Activated B cell treated with CpG ODN at 0.5 μM for 24 hours (primary cell): ENCODE measurements at regions not wholly inside any gene's neighbourhood (a gene's known extent, or its start where the extent isn't known, plus 50 kb on each side); places are given as distances from the start of the nearest gene placed in this dataset.

Source experiments
- ATAC-seq: fragments of 200-7000 bp; cut with Tn5 transposase; one replicate; pipeline ENCODE4 v1.10.0; 2021; ENCODE audit warnings: low read depth, mild to moderate bottlenecking, moderate library complexity
- CTCF ChIA-PET: fragments of 350-600 bp; sonication (Branson Sonifier 250); formaldehyde crosslinking; loops from one replicate; lab custom pipeline; 2021; ENCODE audit warnings: antibody characterized with exemption; lab: Charles Lee
- POLR2A ChIA-PET: fragments of 350-600 bp; sonication (Branson Sonifier 250); formaldehyde crosslinking; loops from one replicate; lab custom pipeline; 2021; ENCODE audit warnings: antibody characterized with exemption; lab: Charles Lee
- DNase-seq: peaks from one replicate; pipeline ENCODE4 v3.0.0; 2022
- H3K27ac Mint-ChIP-seq: one replicate; pipeline ENCODE4 v1.8.0; 2020; ENCODE audit warnings: mixed read lengths
- H3K27me3 Mint-ChIP-seq: one replicate; pipeline ENCODE4 v1.8.0; 2021; ENCODE audit warnings: mixed read lengths
- H3K36me3 Mint-ChIP-seq: one replicate; pipeline ENCODE4 v1.8.0; 2021; ENCODE audit warnings: low read depth, mixed read lengths
- H3K4me1 Mint-ChIP-seq: one replicate; pipeline ENCODE4 v1.8.0; 2021; ENCODE audit warnings: mixed read lengths
- H3K4me3 Mint-ChIP-seq: one replicate; pipeline ENCODE4 v1.8.0; 2020; ENCODE audit warnings: mild to moderate bottlenecking, mixed read lengths
- H3K9me3 Mint-ChIP-seq: one replicate; pipeline ENCODE4 v1.8.0; 2020; ENCODE audit warnings: mixed read lengths
- CTCF ChIP-seq: fragments of 200-600 bp; IDR thresholded peaks from one replicate; pipeline ENCODE4 v1.8.0; 2022; ENCODE audit warnings: antibody characterized with exemption, mild to moderate bottlenecking
- intact Hi-C: fragments of 100-400 bp; cut with micrococcal nuclease; formaldehyde crosslinking; loops from one replicate; pipeline ENCODE4 v1.15.1; 2024

DNA sequence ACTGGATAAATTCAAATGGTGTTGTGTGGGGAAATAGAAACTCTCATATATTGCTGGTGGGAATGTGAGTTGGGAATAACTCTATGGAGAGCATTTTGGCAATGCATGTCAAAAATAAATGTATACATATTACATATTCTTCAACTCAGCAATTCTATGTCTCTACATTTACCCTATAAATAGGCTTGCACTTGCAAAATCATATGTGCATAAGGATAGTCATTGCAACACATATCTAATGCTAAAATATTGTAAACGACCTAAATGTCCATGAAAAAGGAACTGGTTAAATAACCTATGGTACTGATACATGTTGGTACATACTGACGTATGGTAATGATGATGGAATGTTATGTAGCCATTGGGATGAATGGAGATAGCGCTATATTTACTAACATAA is 94.5 kb upstream of the CHD1 start:
- POLR2A ChIA-PET: interaction anchor here (0.6 kb wide), 1 partner anchor 18 kb away, joined by 3 read pairs; no protein-coding TSS in a partner anchor
- H3K27me3 Mint-ChIP-seq: no peaks in the 10 kb centered on the region
- TF ChIP-seq CTCF: no peak
- intact Hi-C loops: no loop called here
- H3K9me3 Mint-ChIP-seq: no peaks in the 10 kb centered on the region
- DNase-seq: no peak
- no peak for ATAC-seq
- no peaks in the 10 kb centered on the region for H3K36me3 Mint-ChIP-seq
- H3K4me1 Mint-ChIP-seq: peaks cover 45% of the 10 kb centered on the region
- H3K27ac Mint-ChIP-seq: no peak overlapping the region
- CTCF ChIA-PET: no interaction called here
- no peak overlapping the region for H3K4me3 Mint-ChIP-seq

DNA sequence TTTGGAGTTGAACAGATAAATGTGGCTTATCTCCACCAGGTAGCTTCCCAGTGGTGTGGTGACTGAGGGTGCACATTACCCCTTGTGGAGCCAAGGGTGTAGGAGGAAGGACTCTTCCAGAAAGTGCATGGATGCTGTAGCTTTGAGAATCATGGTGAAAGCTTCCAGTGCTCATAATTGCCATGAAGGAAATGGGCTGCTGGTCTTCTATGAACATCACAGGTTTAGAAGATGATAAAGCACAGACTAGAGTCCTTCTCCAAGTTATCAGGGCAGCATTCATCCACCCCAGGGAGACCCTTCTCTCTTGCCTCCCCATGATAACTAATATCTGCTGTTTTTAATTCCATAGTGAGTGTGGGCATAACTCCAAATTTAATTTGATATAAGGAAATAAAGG is 93.4 kb upstream of the CHD1 start:
- no peak for TF ChIP-seq CTCF
- intact Hi-C loops: no loop called here
- no peak for ATAC-seq

DNA sequence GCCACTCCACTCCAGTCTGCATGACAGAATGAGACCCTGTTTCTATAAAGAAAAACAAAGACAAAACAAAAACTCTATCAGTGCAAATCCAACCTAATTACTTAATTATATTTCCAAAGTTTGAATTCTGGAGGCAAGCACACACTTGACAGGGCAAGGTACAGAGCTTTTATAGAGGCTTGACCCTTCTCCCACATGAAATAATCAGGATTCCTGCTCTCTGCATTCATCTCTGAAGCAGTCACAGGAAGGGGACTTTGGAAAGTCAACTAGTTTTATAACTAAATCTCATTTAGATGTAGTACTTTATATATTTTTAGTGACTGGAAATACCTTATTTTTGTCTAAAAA is 91.9 kb upstream of the CHD1 start:
- H3K27ac Mint-ChIP-seq: no peak overlapping the region
- intact Hi-C loops: no loop called here
- ChIA-PET POLR2A (interaction anchor here (1.0 kb wide), 2 partner anchors 91 to 92 kb away, joined by 3 read pairs; partner anchors contain the start of gene CHD1), CTCF (no interaction called here)
- TF ChIP-seq CTCF: no peak
- H3K4me3 Mint-ChIP-seq: no peak overlapping the region
- H3K27me3 Mint-ChIP-seq: no peaks in the 10 kb centered on the region
- ATAC-seq: no peak
- no peaks in the 10 kb centered on the region for H3K9me3 Mint-ChIP-seq
- DNase-seq: no peak
- H3K4me1 Mint-ChIP-seq: peaks cover 20% of the 10 kb centered on the region
- H3K36me3 Mint-ChIP-seq: no peaks in the 10 kb centered on the region

More for the DNA sequence above, 93.4 kb upstream of the CHD1 start:
- H3K36me3 Mint-ChIP-seq: no peaks in the 10 kb centered on the region
- no peak overlapping the region for H3K4me3 Mint-ChIP-seq
- DNase-seq: no peak
- ChIA-PET POLR2A (no interaction called here), CTCF (no interaction called here)
- peaks cover 34% of the 10 kb centered on the region for H3K4me1 Mint-ChIP-seq
- no peaks in the 10 kb centered on the region for H3K9me3 Mint-ChIP-seq
- H3K27ac Mint-ChIP-seq: no peak overlapping the region
- H3K27me3 Mint-ChIP-seq: no peaks in the 10 kb centered on the region

- intact Hi-C loops: no loop called here
- no peaks in the 10 kb centered on the region for H3K27me3 Mint-ChIP-seq
- no peak for TF ChIP-seq CTCF
- no peak overlapping the region for H3K27ac Mint-ChIP-seq
- ChIA-PET CTCF (no interaction called here), POLR2A (interaction anchor here (1.0 to 1.1 kb wide), 3 partner anchors 9 to 91 kb away, joined by 3 read pairs; partner anchors contain the start of gene CHD1)
- ATAC-seq: peak; percentile 25
- H3K4me3 Mint-ChIP-seq: no peak overlapping the region
- H3K9me3 Mint-ChIP-seq: no peaks in the 10 kb centered on the region
- H3K4me1 Mint-ChIP-seq: peaks cover 15% of the 10 kb centered on the region
- H3K36me3 Mint-ChIP-seq: no peaks in the 10 kb centered on the region
- no peak for DNase-seq
Measured at GRCh38 chr5:99019812-99020697, 91.2 kb upstream of the CHD1 start.

- POLR2A ChIA-PET: interaction anchor here (1.1 kb wide), 1 partner anchor 9 kb away, joined by 3 read pairs; no protein-coding TSS in a partner anchor
- no peak overlapping the region for H3K4me3 Mint-ChIP-seq
- DNase-seq: no peak
Measured at GRCh38 chr5:99019254-99019653, 90.4 kb upstream of the CHD1 start.

More at GRCh38 chr5:99019254-99019653, 90.4 kb upstream of the CHD1 start:
- CTCF ChIA-PET: interaction anchor here (1.0 kb wide), 1 partner anchor 42 kb away, joined by 3 read pairs; no protein-coding TSS in a partner anchor
- Mint-ChIP-seq H3K27ac (no peak overlapping the region), H3K9me3 (no peaks in the 10 kb centered on the region), H3K27me3 (no peaks in the 10 kb centered on the region), H3K4me1 (peaks cover 8% of the 10 kb centered on the region), H3K36me3 (no peaks in the 10 kb centered on the region)
- no peak for TF ChIP-seq CTCF
- ATAC-seq: no peak
- intact Hi-C loops: no loop called here
